ENCODE measurements at regions not wholly inside any gene's neighbourhood (a gene's known extent, or its start where the extent isn't known, plus 50 kb on each side); places are given as distances from the start of the nearest gene placed in this dataset.
A peak's percentile ranks its signal among the peaks of the same experiment; 100 is the strongest.

- TF ChIP-seq CTCF (IDR thresholded peaks at IDR 0.05; ENCODE audit: low read depth, low read length) = no peak
- no peak for DNase-seq (ENCODE audit: extremely low read depth, low read depth)
These were observed 320.2 kb downstream of the TBC1D4 start for GRCh38 chr13:75161804-75162203.

- no peak for TF ChIP-seq CTCF (IDR thresholded peaks at IDR 0.05; ENCODE audit: low read depth, low read length)
- DNase-seq (ENCODE audit: extremely low read depth, low read depth) = no peak
These were observed 321.0 kb downstream of the TBC1D4 start for GRCh38 chr13:75160984-75161383.

GRCh38 chr13:75154331-75154730 is 327.6 kb downstream of the TBC1D4 start:
- no peak for TF ChIP-seq CTCF (IDR thresholded peaks at IDR 0.05; ENCODE audit: low read depth, low read length)
- no peak for DNase-seq (ENCODE audit: extremely low read depth, low read depth)

- no peak for TF ChIP-seq CTCF (IDR thresholded peaks at IDR 0.05; ENCODE audit: low read depth, low read length)
- DNase-seq (ENCODE audit: extremely low read depth, low read depth) = peak; percentile 8
These were observed 328.1 kb downstream of the TBC1D4 start for GRCh38 chr13:75153834-75154233.

GRCh38 chr13:75153386-75153785 is 328.6 kb downstream of the TBC1D4 start:
- TF ChIP-seq CTCF (IDR thresholded peaks at IDR 0.05; ENCODE audit: low read depth, low read length) = no peak
- no peak for DNase-seq (ENCODE audit: extremely low read depth, low read depth)

GRCh38 chr13:75151081-75151643 is 330.8 kb downstream of the TBC1D4 start:
- DNase-seq (ENCODE audit: extremely low read depth, low read depth) = no peak
- no peak for TF ChIP-seq CTCF (IDR thresholded peaks at IDR 0.05; ENCODE audit: low read depth, low read length)

GRCh38 chr13:75149776-75150175 is 332.2 kb downstream of the TBC1D4 start:
- no peak for DNase-seq (ENCODE audit: extremely low read depth, low read depth)
- no peak for TF ChIP-seq CTCF (IDR thresholded peaks at IDR 0.05; ENCODE audit: low read depth, low read length)

All from AG09319 (cell line).